ENCODE measurements at regions not wholly inside any gene's neighbourhood (a gene's known extent, or its start where the extent isn't known, plus 50 kb on each side); places are given as distances from the start of the nearest gene placed in this dataset.

GRCh38 chr10:108452533-108452932 is 1288.0 kb upstream of the SORCS1 start:
- no peaks in the 10 kb centered on the region for H3K36me3 ChIP-seq
- TF ChIP-seq CTCF (IDR thresholded peaks at IDR 0.05) (no peak), POLR2A (IDR thresholded peaks at IDR 0.05) (no peak)
- DNase-seq = no peak
- intact Hi-C loops (cut with DNase I; ENCODE audit: low total_unique reads) = no loop called here
- H3K27me3 ChIP-seq = no peaks in the 10 kb centered on the region
- no peak overlapping the region for H3K27ac ChIP-seq
- no peak overlapping the region for H3K4me3 ChIP-seq
- H3K4me1 ChIP-seq = no peaks in the 10 kb centered on the region
- no peaks in the 10 kb centered on the region for H3K9me3 ChIP-seq

- Histone ChIP-seq H3K4me1 (no peaks in the 10 kb centered on the region), H3K9me3 (no peaks in the 10 kb centered on the region), H3K27me3 (no peaks in the 10 kb centered on the region), H3K27ac (no peak overlapping the region), H3K4me3 (no peak overlapping the region), H3K36me3 (no peaks in the 10 kb centered on the region)
- no peak for DNase-seq
- intact Hi-C loops (cut with DNase I; ENCODE audit: low total_unique reads) = no loop called here
- no peak for TF ChIP-seq CTCF (IDR thresholded peaks at IDR 0.05)
- no peak for TF ChIP-seq POLR2A (IDR thresholded peaks at IDR 0.05)
Measured at GRCh38 chr10:108450280-108450679, 1285.8 kb upstream of the SORCS1 start.

GRCh38 chr10:108445746-108446145 is 1281.2 kb upstream of the SORCS1 start:
- DNase-seq = no peak
- intact Hi-C loops (cut with DNase I; ENCODE audit: low total_unique reads) = no loop called here
- TF ChIP-seq POLR2A (IDR thresholded peaks at IDR 0.05) (no peak), CTCF (IDR thresholded peaks at IDR 0.05) (no peak)
- Histone ChIP-seq H3K36me3 (no peaks in the 10 kb centered on the region), H3K4me1 (no peaks in the 10 kb centered on the region), H3K9me3 (no peaks in the 10 kb centered on the region), H3K4me3 (no peak overlapping the region), H3K27ac (no peak overlapping the region), H3K27me3 (no peaks in the 10 kb centered on the region)

- Histone ChIP-seq H3K27me3 (no peaks in the 10 kb centered on the region), H3K27ac (no peak overlapping the region), H3K4me1 (no peaks in the 10 kb centered on the region), H3K9me3 (no peaks in the 10 kb centered on the region), H3K4me3 (no peak overlapping the region), H3K36me3 (no peaks in the 10 kb centered on the region)
- TF ChIP-seq CTCF (IDR thresholded peaks at IDR 0.05) (no peak), POLR2A (IDR thresholded peaks at IDR 0.05) (no peak)
- no peak for DNase-seq
- intact Hi-C loops (cut with DNase I; ENCODE audit: low total_unique reads) = no loop called here
Measured at GRCh38 chr10:108443636-108444035, 1279.1 kb upstream of the SORCS1 start.

- TF ChIP-seq POLR2A (IDR thresholded peaks at IDR 0.05) (no peak), CTCF (IDR thresholded peaks at IDR 0.05) (no peak)
- no peak overlapping the region for H3K4me3 ChIP-seq
- no peaks in the 10 kb centered on the region for H3K9me3 ChIP-seq
- H3K27me3 ChIP-seq = no peaks in the 10 kb centered on the region
- DNase-seq = no peak
- H3K4me1 ChIP-seq = no peaks in the 10 kb centered on the region
- intact Hi-C loops (cut with DNase I; ENCODE audit: low total_unique reads) = no loop called here
- H3K36me3 ChIP-seq = no peaks in the 10 kb centered on the region
- no peak overlapping the region for H3K27ac ChIP-seq
Measured at GRCh38 chr10:108439397-108439796, 1274.9 kb upstream of the SORCS1 start.

Data from uterus (tissue), 3 donors.